ENCODE measurements at regions not wholly inside any gene's neighbourhood (a gene's known extent, or its start where the extent isn't known, plus 50 kb on each side); places are given as distances from the start of the nearest gene placed in this dataset.

- Histone ChIP-seq H3K9ac (ENCODE audit: low read depth in 1 of 2, low read length in 2 of 2) (no peak overlapping the region), H3K9me3 (ENCODE audit: control insufficient read depth in 4 of 4, low read length in 3 of 4) (no peaks in the 10 kb centered on the region), H3K27me3 (ENCODE audit: control insufficient read depth in 4 of 4, insufficient read depth in 4 of 4, low read length in 3 of 4) (no peaks in the 10 kb centered on the region), H3K36me3 (ENCODE audit: control insufficient read depth in 4 of 4, insufficient read depth in 3 of 4, low read depth in 1 of 4, low read length in 3 of 4) (no peaks in the 10 kb centered on the region), H3K27ac (ENCODE audit: low read depth in 1 of 2, low read length in 2 of 2) (no peak overlapping the region), H3K4me1 (ENCODE audit: control insufficient read depth in 4 of 4, insufficient read depth in 4 of 4, low read length in 3 of 4) (peaks cover 0 to 12% (median under 1%) of the 10 kb centered on the region in 4 donors), H3K4me3 (ENCODE audit: low read depth in 1 of 3, low read length in 3 of 3) (no peak overlapping the region)
- TF ChIP-seq, protein P1, sequence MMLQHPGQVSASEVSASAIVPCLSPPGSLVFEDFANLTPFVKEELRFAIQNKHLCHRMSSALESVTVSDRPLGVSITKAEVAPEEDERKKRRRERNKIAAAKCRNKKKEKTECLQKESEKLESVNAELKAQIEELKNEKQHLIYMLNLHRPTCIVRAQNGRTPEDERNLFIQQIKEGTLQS (IDR thresholded peaks at IDR 0.05): no peak
- TF ChIP-seq FOXA1 (IDR thresholded peaks at IDR 0.05) (no peak), YY1 (IDR thresholded peaks at IDR 0.05) (no peak), FOXA2 (IDR thresholded peaks at IDR 0.05) (no peak), ZBTB33 (IDR thresholded peaks at IDR 0.05) (no peak), EGR1 (IDR thresholded peaks at IDR 0.05; ENCODE audit: low read depth in 2 of 2) (no peak), RAD21 (IDR thresholded peaks at IDR 0.05) (no peak), HNF4A (conservative IDR thresholded peaks at IDR 0.05) (no peak), SP1 (IDR thresholded peaks at IDR 0.05) (no peak), TAF1 (conservative IDR thresholded peaks at IDR 0.05) (no peak), GABPA (IDR thresholded peaks at IDR 0.05 in 1 of 2, conservative IDR thresholded peaks at IDR 0.05 in 1 of 2) (no peak), HNF4G (IDR thresholded peaks at IDR 0.05) (no peak), MAX (IDR thresholded peaks at IDR 0.05) (no peak), RXRA (IDR thresholded peaks at IDR 0.05) (no peak), JUND (IDR thresholded peaks at IDR 0.05) (no peak)
- TF ChIP-seq, protein P2, sequence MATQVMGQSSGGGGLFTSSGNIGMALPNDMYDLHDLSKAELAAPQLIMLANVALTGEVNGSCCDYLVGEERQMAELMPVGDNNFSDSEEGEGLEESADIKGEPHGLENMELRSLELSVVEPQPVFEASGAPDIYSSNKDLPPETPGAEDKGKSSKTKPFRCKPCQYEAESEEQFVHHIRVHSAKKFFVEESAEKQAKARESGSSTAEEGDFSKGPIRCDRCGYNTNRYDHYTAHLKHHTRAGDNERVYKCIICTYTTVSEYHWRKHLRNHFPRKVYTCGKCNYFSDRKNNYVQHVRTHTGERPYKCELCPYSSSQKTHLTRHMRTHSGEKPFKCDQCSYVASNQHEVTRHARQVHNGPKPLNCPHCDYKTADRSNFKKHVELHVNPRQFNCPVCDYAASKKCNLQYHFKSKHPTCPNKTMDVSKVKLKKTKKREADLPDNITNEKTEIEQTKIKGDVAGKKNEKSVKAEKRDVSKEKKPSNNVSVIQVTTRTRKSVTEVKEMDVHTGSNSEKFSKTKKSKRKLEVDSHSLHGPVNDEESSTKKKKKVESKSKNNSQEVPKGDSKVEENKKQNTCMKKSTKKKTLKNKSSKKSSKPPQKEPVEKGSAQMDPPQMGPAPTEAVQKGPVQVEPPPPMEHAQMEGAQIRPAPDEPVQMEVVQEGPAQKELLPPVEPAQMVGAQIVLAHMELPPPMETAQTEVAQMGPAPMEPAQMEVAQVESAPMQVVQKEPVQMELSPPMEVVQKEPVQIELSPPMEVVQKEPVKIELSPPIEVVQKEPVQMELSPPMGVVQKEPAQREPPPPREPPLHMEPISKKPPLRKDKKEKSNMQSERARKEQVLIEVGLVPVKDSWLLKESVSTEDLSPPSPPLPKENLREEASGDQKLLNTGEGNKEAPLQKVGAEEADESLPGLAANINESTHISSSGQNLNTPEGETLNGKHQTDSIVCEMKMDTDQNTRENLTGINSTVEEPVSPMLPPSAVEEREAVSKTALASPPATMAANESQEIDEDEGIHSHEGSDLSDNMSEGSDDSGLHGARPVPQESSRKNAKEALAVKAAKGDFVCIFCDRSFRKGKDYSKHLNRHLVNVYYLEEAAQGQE (IDR thresholded peaks at IDR 0.05): no peak
- TF ChIP-seq, protein P3, sequence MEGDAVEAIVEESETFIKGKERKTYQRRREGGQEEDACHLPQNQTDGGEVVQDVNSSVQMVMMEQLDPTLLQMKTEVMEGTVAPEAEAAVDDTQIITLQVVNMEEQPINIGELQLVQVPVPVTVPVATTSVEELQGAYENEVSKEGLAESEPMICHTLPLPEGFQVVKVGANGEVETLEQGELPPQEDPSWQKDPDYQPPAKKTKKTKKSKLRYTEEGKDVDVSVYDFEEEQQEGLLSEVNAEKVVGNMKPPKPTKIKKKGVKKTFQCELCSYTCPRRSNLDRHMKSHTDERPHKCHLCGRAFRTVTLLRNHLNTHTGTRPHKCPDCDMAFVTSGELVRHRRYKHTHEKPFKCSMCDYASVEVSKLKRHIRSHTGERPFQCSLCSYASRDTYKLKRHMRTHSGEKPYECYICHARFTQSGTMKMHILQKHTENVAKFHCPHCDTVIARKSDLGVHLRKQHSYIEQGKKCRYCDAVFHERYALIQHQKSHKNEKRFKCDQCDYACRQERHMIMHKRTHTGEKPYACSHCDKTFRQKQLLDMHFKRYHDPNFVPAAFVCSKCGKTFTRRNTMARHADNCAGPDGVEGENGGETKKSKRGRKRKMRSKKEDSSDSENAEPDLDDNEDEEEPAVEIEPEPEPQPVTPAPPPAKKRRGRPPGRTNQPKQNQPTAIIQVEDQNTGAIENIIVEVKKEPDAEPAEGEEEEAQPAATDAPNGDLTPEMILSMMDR (IDR thresholded peaks at IDR 0.05; ENCODE audit: low read depth, low read length, missing input control): no peak
- 96% methylated on average over 5 of the region's 5 CpGs for WGBS
- DNase-seq (ENCODE audit: low spot score): no peak
Measured at GRCh38 chr3:194081826-194082225, 54.1 kb upstream of the HES1 start.

All from liver (tissue), 8 donors.